Neural progenitor cell (in vitro differentiated cells): ENCODE measurements at regions not wholly inside any gene's neighbourhood (a gene's known extent, or its start where the extent isn't known, plus 50 kb on each side); places are given as distances from the start of the nearest gene placed in this dataset.

Source experiments
- DNase-seq: peaks from one replicate; pipeline ENCODE4 v3.0.0-alpha.2; 2016; ENCODE audit warnings: low spot score
- H2AFZ ChIP-seq: fragments of 200-600 bp; sonication (generic); replicated peaks from 2 replicates; pipeline ENCODE4 v1.6.1; 2016; ENCODE audit warnings: antibody characterized with exemption
- H3F3A ChIP-seq: fragments of 200-600 bp; sonication (generic); 2 replicates; pipeline ENCODE4 v1.6.1; 2016; ENCODE audit warnings: antibody characterized with exemption, low read depth
- H3K27ac ChIP-seq: fragments of 200-600 bp; sonication (generic); 2 replicates; pipeline ENCODE4 v1.5.1; 2016; ENCODE audit warnings: mild to moderate bottlenecking
- H3K27me3 ChIP-seq: fragments of 200-600 bp; sonication (generic); 2 replicates; pipeline ENCODE4 v1.6.1; 2016; ENCODE audit warnings: mild to moderate bottlenecking, moderate library complexity
- H3K36me3 ChIP-seq: fragments of 200-600 bp; sonication (generic); 2 replicates; pipeline ENCODE4 v1.5.1; 2016
- H3K4me1 ChIP-seq: fragments of 200-600 bp; sonication (generic); 2 replicates; pipeline ENCODE4 v1.6.1; 2016; ENCODE audit warnings: mixed run types
- H3K4me2 ChIP-seq: fragments of 200-600 bp; sonication (generic); 2 replicates; pipeline ENCODE4 v1.6.1; 2016
- H3K4me3 ChIP-seq: fragments of 200-600 bp; sonication (generic); 2 replicates; pipeline ENCODE4 v1.5.1; 2016
- H3K79me2 ChIP-seq: fragments of 200-600 bp; sonication (generic); 2 replicates; pipeline ENCODE4 v1.6.1; 2016; ENCODE audit warnings: low read depth
- H3K9ac ChIP-seq: fragments of 200-600 bp; sonication (generic); 2 replicates; pipeline ENCODE4 v1.6.1; 2016
- H3K9me3 ChIP-seq: fragments of 200-600 bp; sonication (generic); 2 replicates; pipeline ENCODE4 v1.5.1; 2016; ENCODE audit warnings: low read depth
- H4K20me1 ChIP-seq: fragments of 200-600 bp; sonication (generic); 2 replicates; pipeline ENCODE4 v1.6.1; 2016; ENCODE audit warnings: low read depth
- H3K27ac Mint-ChIP-seq: 3 replicates; pipeline ENCODE4 v1.8.0; 2021; ENCODE audit warnings: mixed read lengths
- H3K27me3 Mint-ChIP-seq: 2 replicates; pipeline ENCODE4 v1.8.0; 2022; ENCODE audit warnings: low read depth, mild to moderate bottlenecking, inconsistent platforms, moderate library complexity, mixed read lengths; ENCODE audit not compliant: insufficient read depth
- H3K36me3 Mint-ChIP-seq: 3 replicates; pipeline ENCODE4 v1.8.0; 2021; ENCODE audit warnings: mixed read lengths
- H3K4me1 Mint-ChIP-seq: 3 replicates; pipeline ENCODE4 v1.8.0; 2021; ENCODE audit warnings: mixed read lengths
- H3K4me3 Mint-ChIP-seq: 3 replicates; pipeline ENCODE4 v1.8.0; 2021; ENCODE audit warnings: mild to moderate bottlenecking, moderate library complexity, mixed read lengths
- H3K9me3 Mint-ChIP-seq: 3 replicates; pipeline ENCODE4 v1.8.0; 2020; ENCODE audit warnings: mixed read lengths
- CTCF ChIP-seq: fragments of 200-600 bp; sonication (generic); IDR thresholded peaks from 2 replicates; pipeline ENCODE4 v1.5.1; 2017; ENCODE audit warnings: antibody characterized with exemption, mild to moderate bottlenecking
- EZH2 ChIP-seq: fragments of 200-600 bp; sonication (generic); IDR thresholded peaks from 2 replicates; pipeline ENCODE4 v1.6.1; 2017; ENCODE audit warnings: antibody characterized with exemption, mild to moderate bottlenecking, moderate library complexity
- EZH2phosphoT487 ChIP-seq: fragments of 200-600 bp; sonication (generic); IDR thresholded peaks from 2 replicates; pipeline ENCODE4 v1.6.1; 2017; ENCODE audit warnings: antibody characterized with exemption

DNA sequence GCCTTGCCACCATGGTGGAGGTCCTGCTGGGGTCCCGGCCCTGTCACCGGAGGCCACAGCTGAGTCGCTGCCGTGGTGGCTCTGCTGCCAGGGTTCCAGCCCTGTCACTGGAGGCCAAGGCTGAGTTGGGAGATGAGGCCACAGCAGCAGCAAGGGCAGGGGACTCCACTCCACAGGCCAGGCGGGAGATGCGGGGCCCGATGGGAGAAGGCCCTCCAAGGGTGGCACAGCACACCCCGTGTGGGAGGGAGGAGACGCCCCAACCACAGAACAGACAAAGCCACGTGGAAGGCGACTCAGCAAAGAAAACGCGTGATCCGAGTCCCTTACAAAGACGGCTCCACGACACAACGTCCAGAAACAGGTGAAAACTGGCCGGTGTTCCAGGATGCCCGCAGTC lies 159.3 kb downstream of the BRD1 start:
- Histone ChIP-seq H3K9ac (no peak overlapping the region), H3K27me3 (peaks cover 50% of the 10 kb centered on the region), H3K36me3 (no peaks in the 10 kb centered on the region), H3K4me3 (no peak overlapping the region), H4K20me1 (peaks cover 7% of the 10 kb centered on the region), H3K9me3 (no peaks in the 10 kb centered on the region), H3K79me2 (no peaks in the 10 kb centered on the region), H3K27ac (no peak overlapping the region), H3F3A (peaks cover 13% of the 10 kb centered on the region), H3K4me2 (no peak overlapping the region), H3K4me1 (peaks cover 17% of the 10 kb centered on the region), H2AFZ (no peak overlapping the region)
- no peak overlapping the region for H3K27ac Mint-ChIP-seq
- no peak overlapping the region for H3K4me3 Mint-ChIP-seq
- no peak for DNase-seq
- peaks cover 49% of the 10 kb centered on the region for H3K27me3 Mint-ChIP-seq
- no peak for TF ChIP-seq EZH2
- TF ChIP-seq CTCF = no peak
- TF ChIP-seq EZH2phosphoT487 = no peak
- H3K9me3 Mint-ChIP-seq = peaks cover 8% of the 10 kb centered on the region
- no peaks in the 10 kb centered on the region for H3K36me3 Mint-ChIP-seq
- peaks cover 22% of the 10 kb centered on the region for H3K4me1 Mint-ChIP-seq

GRCh38 chr22:49667236-49667635 lies 160.4 kb downstream of the BRD1 start:
- Mint-ChIP-seq H3K27ac (no peak overlapping the region), H3K36me3 (no peaks in the 10 kb centered on the region), H3K4me1 (peaks cover 22% of the 10 kb centered on the region), H3K4me3 (no peak overlapping the region), H3K9me3 (peaks cover 8% of the 10 kb centered on the region), H3K27me3 (peaks cover 49% of the 10 kb centered on the region)
- Histone ChIP-seq H3K9me3 (no peaks in the 10 kb centered on the region), H4K20me1 (peaks cover 7% of the 10 kb centered on the region), H3K27ac (no peak overlapping the region), H3K4me3 (no peak overlapping the region), H3K36me3 (no peaks in the 10 kb centered on the region), H2AFZ (no peak overlapping the region), H3F3A (peaks cover 13% of the 10 kb centered on the region), H3K4me2 (no peak overlapping the region), H3K27me3 (peaks cover 41% of the 10 kb centered on the region), H3K79me2 (no peaks in the 10 kb centered on the region), H3K9ac (no peak overlapping the region), H3K4me1 (peaks cover 17% of the 10 kb centered on the region)
- no peak for TF ChIP-seq CTCF
- no peak for TF ChIP-seq EZH2
- TF ChIP-seq EZH2phosphoT487 = no peak
- no peak for DNase-seq

- H3K27me3 Mint-ChIP-seq = peaks cover 40% of the 10 kb centered on the region
- no peak for DNase-seq
Observed at GRCh38 chr22:49666146-49666809, 161.4 kb downstream of the BRD1 start.

More at GRCh38 chr22:49666146-49666809, 161.4 kb downstream of the BRD1 start:
- H3K9me3 ChIP-seq = no peaks in the 10 kb centered on the region
- H3K9ac ChIP-seq = no peak overlapping the region
- Mint-ChIP-seq H3K9me3 (peaks cover 8% of the 10 kb centered on the region), H3K4me1 (peaks cover 15% of the 10 kb centered on the region), H3K36me3 (no peaks in the 10 kb centered on the region), H3K27ac (peak overlapping the region; percentile 30), H3K4me3 (no peak overlapping the region)
- no peaks in the 10 kb centered on the region for H3K79me2 ChIP-seq
- no peaks in the 10 kb centered on the region for H3K36me3 ChIP-seq
- no peak overlapping the region for H3K4me2 ChIP-seq
- H4K20me1 ChIP-seq = peaks cover 1% of the 10 kb centered on the region
- peaks cover 8% of the 10 kb centered on the region for H3K4me1 ChIP-seq
- no peak overlapping the region for H2AFZ ChIP-seq
- no peak overlapping the region for H3K27ac ChIP-seq
- TF ChIP-seq EZH2phosphoT487 (no peak), EZH2 (no peak), CTCF (no peak)
- H3K4me3 ChIP-seq = no peak overlapping the region
- peaks cover 7% of the 10 kb centered on the region for H3F3A ChIP-seq
- H3K27me3 ChIP-seq = peaks cover 31% of the 10 kb centered on the region
